OCI-LY7 (cell line): ENCODE measurements at regions not wholly inside any gene's neighbourhood (a gene's known extent, or its start where the extent isn't known, plus 50 kb on each side); places are given as distances from the start of the nearest gene placed in this dataset.

ENCODE experiments used
- EZH2phosphoT487 ChIP-seq: fragments of 200-600 bp; sonication (generic); IDR thresholded peaks from 2 replicates; pipeline ENCODE4 v1.6.1; 2018; ENCODE audit warnings: low read depth, borderline replicate concordance, mild to moderate bottlenecking, mixed run types, antibody characterized with exemption, low read length, moderate library complexity, mixed read lengths
- TF ChIP-seq, protein P1 (sequence below): fragments of 200-600 bp; sonication (generic); conservative IDR thresholded peaks from 2 replicates; pipeline ENCODE4 v1.5.1; 2014; ENCODE audit warnings: mild to moderate bottlenecking, antibody characterized with exemption, low read length, moderate library complexity, mixed read lengths

DNA sequence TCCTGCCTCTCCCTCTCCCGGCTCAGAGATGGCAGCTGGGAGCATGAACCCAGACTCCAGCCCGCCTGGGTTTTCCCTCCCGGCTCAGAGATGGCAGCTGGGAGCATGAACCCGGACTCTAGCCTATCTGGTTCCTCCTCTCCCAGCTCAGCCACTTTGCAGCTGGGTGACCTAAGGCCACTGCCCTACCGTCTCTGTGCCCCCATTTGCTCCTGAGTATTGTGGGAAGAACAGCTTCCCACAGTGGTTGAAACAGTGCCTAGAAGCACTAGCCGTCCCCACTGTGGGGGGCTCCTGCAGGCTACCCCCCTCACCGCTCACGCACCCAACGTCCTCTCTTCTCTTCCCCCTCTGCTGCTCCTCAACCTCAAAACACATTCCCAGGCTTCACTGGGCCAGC, 99.9 kb upstream of the GSE1 start:
- TF ChIP-seq, protein P1, sequence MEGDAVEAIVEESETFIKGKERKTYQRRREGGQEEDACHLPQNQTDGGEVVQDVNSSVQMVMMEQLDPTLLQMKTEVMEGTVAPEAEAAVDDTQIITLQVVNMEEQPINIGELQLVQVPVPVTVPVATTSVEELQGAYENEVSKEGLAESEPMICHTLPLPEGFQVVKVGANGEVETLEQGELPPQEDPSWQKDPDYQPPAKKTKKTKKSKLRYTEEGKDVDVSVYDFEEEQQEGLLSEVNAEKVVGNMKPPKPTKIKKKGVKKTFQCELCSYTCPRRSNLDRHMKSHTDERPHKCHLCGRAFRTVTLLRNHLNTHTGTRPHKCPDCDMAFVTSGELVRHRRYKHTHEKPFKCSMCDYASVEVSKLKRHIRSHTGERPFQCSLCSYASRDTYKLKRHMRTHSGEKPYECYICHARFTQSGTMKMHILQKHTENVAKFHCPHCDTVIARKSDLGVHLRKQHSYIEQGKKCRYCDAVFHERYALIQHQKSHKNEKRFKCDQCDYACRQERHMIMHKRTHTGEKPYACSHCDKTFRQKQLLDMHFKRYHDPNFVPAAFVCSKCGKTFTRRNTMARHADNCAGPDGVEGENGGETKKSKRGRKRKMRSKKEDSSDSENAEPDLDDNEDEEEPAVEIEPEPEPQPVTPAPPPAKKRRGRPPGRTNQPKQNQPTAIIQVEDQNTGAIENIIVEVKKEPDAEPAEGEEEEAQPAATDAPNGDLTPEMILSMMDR = no peak
- TF ChIP-seq EZH2phosphoT487 = no peak
